Testis (tissue), 2 donors: ENCODE measurements at regions not wholly inside any gene's neighbourhood (a gene's known extent, or its start where the extent isn't known, plus 50 kb on each side); places are given as distances from the start of the nearest gene placed in this dataset.

Source experiments
- DNase-seq: peaks from one replicate; pipeline ENCODE4 v3.0.0-alpha.2; 2019
- H3K27ac ChIP-seq, 2 donors: fragments of 200-600 bp; sonication (generic); one replicate each; pipeline ENCODE4 v1.5.1; 2019
- H3K27me3 ChIP-seq: fragments of 200-600 bp; sonication (generic); one replicate; pipeline ENCODE4 v1.5.1; 2019
- H3K36me3 ChIP-seq: fragments of 200-600 bp; sonication (generic); one replicate; pipeline ENCODE4 v1.5.1; 2017; ENCODE audit warnings: low read depth; ENCODE audit errors: missing control alignments
- H3K4me1 ChIP-seq: fragments of 200-600 bp; sonication (generic); one replicate; pipeline ENCODE4 v1.5.1; 2019
- H3K4me3 ChIP-seq, 2 donors: fragments of 200-600 bp; sonication (generic); one replicate each; pipeline ENCODE4 v1.5.1; 2017 to 2019
- H3K9me3 ChIP-seq: fragments of 200-600 bp; sonication (generic); one replicate; pipeline ENCODE4 v1.5.1; 2017
- POLR2A ChIP-seq: fragments of 450-650 bp; IDR thresholded peaks from one replicate; pipeline ENCODE4 v1.6.1; 2017; ENCODE audit warnings: antibody characterized with exemption, mild to moderate bottlenecking, moderate library complexity
- WGBS, 2 donors: methylation state at CpG; one replicate each; pipeline ENCODE4 v1.1.5; 2018; 5-methylcytosine and 5-hydroxymethylcytosine counted together
- intact Hi-C: fragments of 100-400 bp; cut with DNase I; formaldehyde crosslinking; loops from one replicate; pipeline ENCODE4 v1.15.1; 2023; ENCODE audit warnings: low total_unique reads
- TF ChIP-seq, protein P1 (sequence below), 3 experiments: fragments of 450-650 bp in 2 of 3; fragments of 200-600 bp in 1 of 3; sonication (generic) in 1 of 3; IDR thresholded peaks; one replicate each; pipeline ENCODE4 v1.5.1; 2016 to 2019; ENCODE audit warnings: antibody characterized with exemption in 3 of 3, mild to moderate bottlenecking in 2 of 3, moderate library complexity in 1 of 3

DNA sequence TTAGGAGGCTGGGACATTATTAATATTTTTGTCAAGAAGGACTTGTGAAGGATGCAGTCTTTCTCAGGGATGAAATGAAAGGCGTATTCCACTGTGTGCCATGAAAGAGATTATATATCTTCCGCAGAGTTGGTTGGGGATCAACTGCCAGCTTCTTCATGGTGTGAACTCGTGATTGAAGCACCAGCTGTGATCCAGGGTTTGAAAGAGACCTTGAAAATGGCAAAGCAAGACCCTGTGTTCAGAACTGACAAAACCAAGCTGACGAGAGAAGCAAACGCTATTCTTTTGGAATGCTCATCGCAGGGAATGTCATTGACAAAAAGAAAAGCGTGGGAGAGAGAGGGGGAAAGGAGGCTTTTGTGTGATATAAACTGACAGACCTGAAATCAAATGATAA is 263.9 kb upstream of the ZNF608 start:
- intact Hi-C loops = no loop called here
- no peaks in the 10 kb centered on the region for H3K36me3 ChIP-seq

DNA sequence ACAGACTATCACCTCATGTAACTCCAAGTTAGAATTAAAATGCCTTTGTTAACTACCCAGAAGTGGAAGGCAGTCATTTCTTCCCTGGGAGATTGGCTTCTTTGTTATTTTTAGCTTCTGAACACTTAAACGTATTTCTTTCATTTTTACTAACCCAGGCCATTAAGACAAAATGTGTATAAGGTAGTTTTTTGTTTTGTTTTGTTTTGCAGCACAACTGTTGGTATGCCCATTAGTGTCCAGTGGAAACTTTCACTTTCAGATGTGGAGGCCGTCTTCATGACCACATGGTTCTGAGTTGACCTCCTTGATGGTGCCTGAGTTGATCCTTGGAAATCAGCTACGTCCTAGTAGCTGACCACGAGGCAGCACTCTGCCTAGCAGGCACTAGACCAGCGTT is 264.6 kb upstream of the ZNF608 start:
- Histone ChIP-seq H3K4me3 (no peak overlapping the region), H3K4me1 (no peaks in the 10 kb centered on the region), H3K36me3 (no peaks in the 10 kb centered on the region), H3K27ac (no peak overlapping the region), H3K27me3 (no peaks in the 10 kb centered on the region), H3K9me3 (no peaks in the 10 kb centered on the region)
- intact Hi-C loops = no loop called here
- 73 to 90% methylated on average over 5 of the region's 5 CpGs for WGBS, 2 donors
- no peak for DNase-seq
- TF ChIP-seq, protein P1, sequence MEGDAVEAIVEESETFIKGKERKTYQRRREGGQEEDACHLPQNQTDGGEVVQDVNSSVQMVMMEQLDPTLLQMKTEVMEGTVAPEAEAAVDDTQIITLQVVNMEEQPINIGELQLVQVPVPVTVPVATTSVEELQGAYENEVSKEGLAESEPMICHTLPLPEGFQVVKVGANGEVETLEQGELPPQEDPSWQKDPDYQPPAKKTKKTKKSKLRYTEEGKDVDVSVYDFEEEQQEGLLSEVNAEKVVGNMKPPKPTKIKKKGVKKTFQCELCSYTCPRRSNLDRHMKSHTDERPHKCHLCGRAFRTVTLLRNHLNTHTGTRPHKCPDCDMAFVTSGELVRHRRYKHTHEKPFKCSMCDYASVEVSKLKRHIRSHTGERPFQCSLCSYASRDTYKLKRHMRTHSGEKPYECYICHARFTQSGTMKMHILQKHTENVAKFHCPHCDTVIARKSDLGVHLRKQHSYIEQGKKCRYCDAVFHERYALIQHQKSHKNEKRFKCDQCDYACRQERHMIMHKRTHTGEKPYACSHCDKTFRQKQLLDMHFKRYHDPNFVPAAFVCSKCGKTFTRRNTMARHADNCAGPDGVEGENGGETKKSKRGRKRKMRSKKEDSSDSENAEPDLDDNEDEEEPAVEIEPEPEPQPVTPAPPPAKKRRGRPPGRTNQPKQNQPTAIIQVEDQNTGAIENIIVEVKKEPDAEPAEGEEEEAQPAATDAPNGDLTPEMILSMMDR (IDR thresholded peaks at IDR 0.05) = no peak
- no peak for TF ChIP-seq POLR2A

More for the DNA sequence above, 263.9 kb upstream of the ZNF608 start:
- no peak for DNase-seq
- H3K4me1 ChIP-seq = no peaks in the 10 kb centered on the region
- H3K9me3 ChIP-seq = no peaks in the 10 kb centered on the region
- WGBS, 2 donors = 64 to 69% methylated on average over 7 of the region's 7 CpGs
- no peak overlapping the region for H3K4me3 ChIP-seq
- H3K27ac ChIP-seq = no peak overlapping the region
- H3K27me3 ChIP-seq = no peaks in the 10 kb centered on the region
- TF ChIP-seq, protein P1 (IDR thresholded peaks at IDR 0.05) = no peak
- no peak for TF ChIP-seq POLR2A

DNA sequence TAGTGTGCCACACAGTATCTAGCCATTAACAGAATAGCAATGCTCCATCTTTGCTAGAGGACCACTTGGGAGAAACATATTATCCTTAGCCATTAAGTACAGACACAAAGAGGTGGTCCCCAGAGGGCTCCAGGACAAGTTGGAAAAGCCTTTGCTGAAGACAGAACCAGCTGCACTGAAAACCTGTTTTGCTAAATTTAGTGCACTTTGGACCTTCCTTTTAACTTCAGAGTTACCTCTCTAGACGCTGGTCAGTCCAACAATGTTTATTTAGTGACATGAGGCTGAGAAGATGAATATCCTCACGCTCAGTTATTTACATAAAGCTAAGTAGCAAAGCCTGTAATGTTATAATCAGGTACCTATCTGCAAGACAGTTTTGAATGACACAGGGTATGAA is 265.0 kb upstream of the ZNF608 start:
- DNase-seq = no peak
- Histone ChIP-seq H3K9me3 (no peaks in the 10 kb centered on the region), H3K27ac (no peak overlapping the region), H3K4me1 (no peaks in the 10 kb centered on the region), H3K4me3 (no peak overlapping the region), H3K27me3 (no peaks in the 10 kb centered on the region), H3K36me3 (no peaks in the 10 kb centered on the region)
- TF ChIP-seq, protein P1 (IDR thresholded peaks at IDR 0.05) = no peak
- no peak for TF ChIP-seq POLR2A
- WGBS, 2 donors = 89 to 91% methylated on average over 2 of the region's 2 CpGs
- intact Hi-C loops = no loop called here

DNA sequence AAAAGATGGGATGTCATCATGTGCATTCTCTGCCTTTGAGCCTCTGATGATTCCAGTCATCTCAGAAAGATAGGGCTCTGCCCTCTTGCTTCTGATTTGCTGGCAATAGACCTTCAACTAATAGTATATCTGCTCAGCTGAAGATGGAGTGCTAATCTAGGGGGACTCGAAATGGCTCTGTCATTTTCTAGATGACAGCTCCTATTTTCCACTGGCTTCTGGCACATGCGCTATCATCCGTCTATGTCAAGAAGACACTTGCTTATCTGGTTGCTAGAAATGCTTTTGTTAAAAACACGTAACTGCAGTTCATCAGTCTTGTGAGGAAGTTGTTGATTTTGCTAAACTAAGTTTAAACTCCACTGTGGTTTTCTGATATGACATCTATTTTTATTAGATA is 265.5 kb upstream of the ZNF608 start:
- WGBS, 2 donors = 63 to 66% methylated on average over 4 of the region's 4 CpGs
- intact Hi-C loops = no loop called here

More for the DNA sequence above, 265.5 kb upstream of the ZNF608 start:
- Histone ChIP-seq H3K4me3 (no peak overlapping the region), H3K9me3 (no peaks in the 10 kb centered on the region), H3K4me1 (no peaks in the 10 kb centered on the region), H3K27ac (no peak overlapping the region), H3K36me3 (no peaks in the 10 kb centered on the region), H3K27me3 (no peaks in the 10 kb centered on the region)
- TF ChIP-seq POLR2A = no peak
- TF ChIP-seq, protein P1 (IDR thresholded peaks at IDR 0.05) = no peak
- DNase-seq = no peak
